Right lobe of liver (tissue), 4 donors: ENCODE measurements at regions not wholly inside any gene's neighbourhood (a gene's known extent, or its start where the extent isn't known, plus 50 kb on each side); places are given as distances from the start of the nearest gene placed in this dataset.

Experiments
- POLR2A ChIP-seq: fragments of 450-650 bp; IDR thresholded peaks from one replicate; pipeline ENCODE4 v1.6.1; 2017; ENCODE audit warnings: antibody characterized with exemption, mild to moderate bottlenecking
- TF ChIP-seq, protein P1 (sequence below), 4 donors: fragments of 200-600 bp in 3 of 4; fragments of 450-650 bp in 1 of 4; IDR thresholded peaks; one replicate each; pipeline versions ENCODE4 v1.5.1 to v1.8.0; 2016 to 2022; ENCODE audit warnings: antibody characterized with exemption in 4 of 4, mild to moderate bottlenecking in 2 of 4
- donor health status: DM: no; HTN: no; CAD: no.
- donor health status: DM: no; HTN: no; CAD: no.
- donor health status: DM: no; HTN: yes; CAD: no.

DNA sequence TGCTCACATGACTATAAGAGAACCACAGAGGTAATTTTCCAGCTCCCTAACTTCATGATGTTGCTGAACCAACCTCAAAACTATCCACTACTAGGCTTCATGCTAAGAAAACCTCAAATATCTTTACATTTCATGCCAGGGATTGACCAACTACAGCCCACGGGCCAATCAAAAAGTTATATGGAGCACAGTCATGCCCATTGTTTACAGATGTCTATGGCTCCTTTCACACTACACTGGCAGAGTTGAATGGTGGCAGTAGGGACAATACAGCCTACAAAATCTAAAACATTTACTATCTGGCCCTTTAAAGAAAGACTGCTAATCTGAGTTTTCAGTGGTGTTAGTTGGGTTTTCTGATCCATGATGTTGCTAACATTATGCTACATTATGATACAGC is 154.8 kb downstream of the TM2D1 start:
- TF ChIP-seq, protein P1, sequence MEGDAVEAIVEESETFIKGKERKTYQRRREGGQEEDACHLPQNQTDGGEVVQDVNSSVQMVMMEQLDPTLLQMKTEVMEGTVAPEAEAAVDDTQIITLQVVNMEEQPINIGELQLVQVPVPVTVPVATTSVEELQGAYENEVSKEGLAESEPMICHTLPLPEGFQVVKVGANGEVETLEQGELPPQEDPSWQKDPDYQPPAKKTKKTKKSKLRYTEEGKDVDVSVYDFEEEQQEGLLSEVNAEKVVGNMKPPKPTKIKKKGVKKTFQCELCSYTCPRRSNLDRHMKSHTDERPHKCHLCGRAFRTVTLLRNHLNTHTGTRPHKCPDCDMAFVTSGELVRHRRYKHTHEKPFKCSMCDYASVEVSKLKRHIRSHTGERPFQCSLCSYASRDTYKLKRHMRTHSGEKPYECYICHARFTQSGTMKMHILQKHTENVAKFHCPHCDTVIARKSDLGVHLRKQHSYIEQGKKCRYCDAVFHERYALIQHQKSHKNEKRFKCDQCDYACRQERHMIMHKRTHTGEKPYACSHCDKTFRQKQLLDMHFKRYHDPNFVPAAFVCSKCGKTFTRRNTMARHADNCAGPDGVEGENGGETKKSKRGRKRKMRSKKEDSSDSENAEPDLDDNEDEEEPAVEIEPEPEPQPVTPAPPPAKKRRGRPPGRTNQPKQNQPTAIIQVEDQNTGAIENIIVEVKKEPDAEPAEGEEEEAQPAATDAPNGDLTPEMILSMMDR (IDR thresholded peaks at IDR 0.05) = no peak
- TF ChIP-seq POLR2A = no peak
